Immature natural killer cell (primary cell): ENCODE measurements at regions not wholly inside any gene's neighbourhood (a gene's known extent, or its start where the extent isn't known, plus 50 kb on each side); places are given as distances from the start of the nearest gene placed in this dataset.

Experiments
- DNase-seq, 3 donors: peaks; one replicate each; pipeline ENCODE4 v3.0.0; 2022; ENCODE audit warnings: mixed read lengths in 1 of 3
- H3K27ac Mint-ChIP-seq, 6 donors: one replicate each; pipeline ENCODE4 v1.8.0; 2020; ENCODE audit warnings: mixed read lengths in 6 of 6, mild to moderate bottlenecking in 5 of 6, inconsistent platforms in 4 of 6, moderate library complexity in 3 of 6
- H3K27me3 Mint-ChIP-seq, 3 donors: one replicate each; pipeline ENCODE4 v1.8.0; 2020 to 2021; ENCODE audit warnings: low read depth in 3 of 3, mild to moderate bottlenecking in 3 of 3, mixed read lengths in 3 of 3, moderate library complexity in 3 of 3, inconsistent platforms in 1 of 3
- H3K36me3 Mint-ChIP-seq, 3 donors: one replicate each; pipeline ENCODE4 v1.8.0; 2020; ENCODE audit warnings: mixed read lengths in 3 of 3, inconsistent platforms in 2 of 3, mild to moderate bottlenecking in 2 of 3
- H3K4me1 Mint-ChIP-seq, 2 donors: one replicate each; pipeline ENCODE4 v1.8.0; 2020; ENCODE audit warnings: inconsistent platforms in 2 of 2, mild to moderate bottlenecking in 2 of 2, mixed read lengths in 2 of 2, moderate library complexity in 1 of 2
- H3K4me3 Mint-ChIP-seq, 5 donors: one replicate each; pipeline ENCODE4 v1.8.0; 2020; ENCODE audit warnings: mild to moderate bottlenecking in 5 of 5, mixed read lengths in 5 of 5, inconsistent platforms in 3 of 5, moderate library complexity in 3 of 5
- H3K9me3 Mint-ChIP-seq, 6 donors: one replicate each; pipeline ENCODE4 v1.8.0; 2020; ENCODE audit warnings: mild to moderate bottlenecking in 6 of 6, mixed read lengths in 6 of 6, inconsistent platforms in 4 of 6, moderate library complexity in 3 of 6

GRCh38 chr9:17846948-17847655, 268.2 kb downstream of the SH3GL2 start:
- peaks cover 0 to 3% (median 0%) of the 10 kb centered on the region in 3 donors for H3K36me3 Mint-ChIP-seq
- H3K9me3 Mint-ChIP-seq = peaks cover 4 to 45% (median 18%) of the 10 kb centered on the region in 6 donors
- no peak for DNase-seq
- no peak overlapping the region for H3K27ac Mint-ChIP-seq
- H3K27me3 Mint-ChIP-seq = peaks cover 0 to 4% (median 0%) of the 10 kb centered on the region in 3 donors
- H3K4me3 Mint-ChIP-seq = no peak overlapping the region
- no peaks in the 10 kb centered on the region for H3K4me1 Mint-ChIP-seq

- Mint-ChIP-seq H3K4me1 (no peaks in the 10 kb centered on the region), H3K27ac (no peak overlapping the region), H3K27me3 (peaks cover 0 to 4% (median 0%) of the 10 kb centered on the region in 3 donors), H3K9me3 (peaks cover 4 to 44% (median 16%) of the 10 kb centered on the region in 6 donors), H3K36me3 (peaks cover 0 to 3% (median 0%) of the 10 kb centered on the region in 3 donors), H3K4me3 (no peak overlapping the region)
- no peak for DNase-seq
Observed at GRCh38 chr9:17847908-17848307, 269.0 kb downstream of the SH3GL2 start.

GRCh38 chr9:17852108-17852507, 273.2 kb downstream of the SH3GL2 start:
- H3K4me3 Mint-ChIP-seq = no peak overlapping the region
- no peak for DNase-seq
- H3K9me3 Mint-ChIP-seq = peaks cover 1 to 28% (median 7%) of the 10 kb centered on the region in 6 donors
- H3K36me3 Mint-ChIP-seq = no peaks in the 10 kb centered on the region
- no peak overlapping the region for H3K27ac Mint-ChIP-seq
- H3K4me1 Mint-ChIP-seq = no peaks in the 10 kb centered on the region
- peaks cover 0 to 2% (median 0%) of the 10 kb centered on the region in 3 donors for H3K27me3 Mint-ChIP-seq

- Mint-ChIP-seq H3K27ac (no peak overlapping the region), H3K27me3 (peaks cover 0 to 2% (median 0%) of the 10 kb centered on the region in 3 donors), H3K36me3 (no peaks in the 10 kb centered on the region), H3K4me3 (no peak overlapping the region), H3K4me1 (no peaks in the 10 kb centered on the region), H3K9me3 (peaks cover 0 to 18% (median 7%) of the 10 kb centered on the region in 6 donors)
- no peak for DNase-seq
Observed at GRCh38 chr9:17854487-17854886, 275.6 kb downstream of the SH3GL2 start.

GRCh38 chr9:17856995-17857394, 278.1 kb downstream of the SH3GL2 start:
- Mint-ChIP-seq H3K27ac (no peak overlapping the region), H3K9me3 (peaks cover 0 to 19% (median 4%) of the 10 kb centered on the region in 6 donors), H3K4me3 (no peak overlapping the region), H3K4me1 (no peaks in the 10 kb centered on the region), H3K27me3 (no peaks in the 10 kb centered on the region), H3K36me3 (no peaks in the 10 kb centered on the region)
- no peak for DNase-seq

GRCh38 chr9:17859228-17859627, 280.4 kb downstream of the SH3GL2 start:
- no peak overlapping the region for H3K4me3 Mint-ChIP-seq
- no peak for DNase-seq
- H3K27me3 Mint-ChIP-seq = no peaks in the 10 kb centered on the region
- peaks cover 3 to 29% (median 5%) of the 10 kb centered on the region in 6 donors for H3K9me3 Mint-ChIP-seq
- no peak overlapping the region for H3K27ac Mint-ChIP-seq
- H3K36me3 Mint-ChIP-seq = no peaks in the 10 kb centered on the region
- H3K4me1 Mint-ChIP-seq = no peaks in the 10 kb centered on the region

- no peak for DNase-seq
- Mint-ChIP-seq H3K27ac (no peak overlapping the region), H3K4me1 (no peaks in the 10 kb centered on the region), H3K27me3 (no peaks in the 10 kb centered on the region), H3K9me3 (peaks cover 3 to 29% (median 5%) of the 10 kb centered on the region in 6 donors), H3K36me3 (no peaks in the 10 kb centered on the region), H3K4me3 (no peak overlapping the region)
Observed at GRCh38 chr9:17859987-17860386, 281.1 kb downstream of the SH3GL2 start.

- Mint-ChIP-seq H3K27ac (no peak overlapping the region), H3K9me3 (peaks cover 0 to 20% (median 3%) of the 10 kb centered on the region in 6 donors), H3K36me3 (peaks cover 0 to 3% (median 0%) of the 10 kb centered on the region in 3 donors), H3K4me3 (no peak overlapping the region), H3K4me1 (no peaks in the 10 kb centered on the region), H3K27me3 (no peaks in the 10 kb centered on the region)
- DNase-seq = no peak
Observed at GRCh38 chr9:17862101-17862500, 283.2 kb downstream of the SH3GL2 start.

GRCh38 chr9:17862629-17863028, 283.8 kb downstream of the SH3GL2 start:
- no peak overlapping the region for H3K27ac Mint-ChIP-seq
- peaks cover 0 to 20% (median 3%) of the 10 kb centered on the region in 6 donors for H3K9me3 Mint-ChIP-seq
- no peak overlapping the region for H3K4me3 Mint-ChIP-seq
- DNase-seq = no peak
- H3K4me1 Mint-ChIP-seq = no peaks in the 10 kb centered on the region
- H3K36me3 Mint-ChIP-seq = peaks cover 0 to 3% (median 0%) of the 10 kb centered on the region in 3 donors
- H3K27me3 Mint-ChIP-seq = no peaks in the 10 kb centered on the region

- no peak overlapping the region for H3K27ac Mint-ChIP-seq
- no peaks in the 10 kb centered on the region for H3K27me3 Mint-ChIP-seq
- H3K36me3 Mint-ChIP-seq = peaks cover 0 to 3% (median 0%) of the 10 kb centered on the region in 3 donors
- H3K4me1 Mint-ChIP-seq = no peaks in the 10 kb centered on the region
- no peak for DNase-seq
- peaks cover 0 to 20% (median 2%) of the 10 kb centered on the region in 6 donors for H3K9me3 Mint-ChIP-seq
- no peak overlapping the region for H3K4me3 Mint-ChIP-seq
Observed at GRCh38 chr9:17863213-17863883, 284.5 kb downstream of the SH3GL2 start.

- Mint-ChIP-seq H3K4me3 (no peak overlapping the region), H3K36me3 (peaks cover 0 to 3% (median 0%) of the 10 kb centered on the region in 3 donors), H3K27me3 (no peaks in the 10 kb centered on the region), H3K4me1 (no peaks in the 10 kb centered on the region), H3K27ac (no peak overlapping the region), H3K9me3 (peaks cover 0 to 17% (median 4%) of the 10 kb centered on the region in 6 donors)
- DNase-seq = no peak
Observed at GRCh38 chr9:17863924-17864323, 285.1 kb downstream of the SH3GL2 start.

GRCh38 chr9:17864951-17865350, 286.1 kb downstream of the SH3GL2 start:
- Mint-ChIP-seq H3K4me1 (no peaks in the 10 kb centered on the region), H3K27ac (no peak overlapping the region), H3K9me3 (peaks cover 0 to 19% (median 5%) of the 10 kb centered on the region in 6 donors), H3K36me3 (peaks cover 0 to 3% (median 0%) of the 10 kb centered on the region in 3 donors), H3K4me3 (no peak overlapping the region), H3K27me3 (no peaks in the 10 kb centered on the region)
- DNase-seq = no peak

GRCh38 chr9:17865881-17866280, 287.0 kb downstream of the SH3GL2 start:
- no peaks in the 10 kb centered on the region for H3K4me1 Mint-ChIP-seq
- no peak for DNase-seq
- H3K36me3 Mint-ChIP-seq = peaks cover 0 to 3% (median 0%) of the 10 kb centered on the region in 3 donors
- peaks cover 0 to 19% (median 7%) of the 10 kb centered on the region in 6 donors for H3K9me3 Mint-ChIP-seq
- H3K27ac Mint-ChIP-seq = no peak overlapping the region
- no peaks in the 10 kb centered on the region for H3K27me3 Mint-ChIP-seq
- no peak overlapping the region for H3K4me3 Mint-ChIP-seq

GRCh38 chr9:17870722-17871121, 291.9 kb downstream of the SH3GL2 start:
- no peak for DNase-seq
- Mint-ChIP-seq H3K9me3 (peaks cover 0 to 21% (median 8%) of the 10 kb centered on the region in 6 donors), H3K27me3 (no peaks in the 10 kb centered on the region), H3K4me1 (no peaks in the 10 kb centered on the region), H3K36me3 (peaks cover 0 to 3% (median 0%) of the 10 kb centered on the region in 3 donors), H3K27ac (no peak overlapping the region), H3K4me3 (no peak overlapping the region)
